Stomach (tissue), 4 donors: ENCODE measurements at regions not wholly inside any gene's neighbourhood (a gene's known extent, or its start where the extent isn't known, plus 50 kb on each side); places are given as distances from the start of the nearest gene placed in this dataset.

Source experiments
- CTCF ChIP-seq, 7 experiments: fragments of 450-650 bp in 4 of 7; fragments of 200-600 bp in 3 of 7; sonication (generic) in 3 of 7; IDR thresholded peaks; one replicate each; pipeline ENCODE4 v1.5.1; 2016 to 2019; ENCODE audit warnings: antibody characterized with exemption in 7 of 7, control low read depth in 2 of 7, mild to moderate bottlenecking in 1 of 7
- EP300 ChIP-seq: sonication (generic); formaldehyde crosslinking; IDR thresholded peaks from one replicate; pipeline ENCODE4 v1.6.1; 2017; ENCODE audit warnings: antibody characterized with exemption
- POLR2A ChIP-seq, 4 donors: fragments of 450-650 bp; IDR thresholded peaks; one replicate each; pipeline ENCODE4 v1.6.1; 2016; ENCODE audit warnings: antibody characterized with exemption in 4 of 4, control low read depth in 2 of 4, mild to moderate bottlenecking in 1 of 4, moderate library complexity in 1 of 4
- POLR2AphosphoS5 ChIP-seq, 3 donors: sonication (generic); formaldehyde crosslinking; IDR thresholded peaks; one replicate each; pipeline ENCODE4 v1.6.1; 2016; ENCODE audit warnings: antibody characterized with exemption in 3 of 3

- no peak for TF ChIP-seq CTCF (IDR thresholded peaks at IDR 0.05)
- TF ChIP-seq EP300, result no peak
- no peak for TF ChIP-seq POLR2AphosphoS5 (IDR thresholded peaks at IDR 0.05)
- no peak for TF ChIP-seq POLR2A (IDR thresholded peaks at IDR 0.05)
Observed at GRCh38 chr13:67620665-67621064, 390.5 kb upstream of the PCDH9 start.
